ENCODE measurements at regions not wholly inside any gene's neighbourhood (a gene's known extent, or its start where the extent isn't known, plus 50 kb on each side); places are given as distances from the start of the nearest gene placed in this dataset.

DNA sequence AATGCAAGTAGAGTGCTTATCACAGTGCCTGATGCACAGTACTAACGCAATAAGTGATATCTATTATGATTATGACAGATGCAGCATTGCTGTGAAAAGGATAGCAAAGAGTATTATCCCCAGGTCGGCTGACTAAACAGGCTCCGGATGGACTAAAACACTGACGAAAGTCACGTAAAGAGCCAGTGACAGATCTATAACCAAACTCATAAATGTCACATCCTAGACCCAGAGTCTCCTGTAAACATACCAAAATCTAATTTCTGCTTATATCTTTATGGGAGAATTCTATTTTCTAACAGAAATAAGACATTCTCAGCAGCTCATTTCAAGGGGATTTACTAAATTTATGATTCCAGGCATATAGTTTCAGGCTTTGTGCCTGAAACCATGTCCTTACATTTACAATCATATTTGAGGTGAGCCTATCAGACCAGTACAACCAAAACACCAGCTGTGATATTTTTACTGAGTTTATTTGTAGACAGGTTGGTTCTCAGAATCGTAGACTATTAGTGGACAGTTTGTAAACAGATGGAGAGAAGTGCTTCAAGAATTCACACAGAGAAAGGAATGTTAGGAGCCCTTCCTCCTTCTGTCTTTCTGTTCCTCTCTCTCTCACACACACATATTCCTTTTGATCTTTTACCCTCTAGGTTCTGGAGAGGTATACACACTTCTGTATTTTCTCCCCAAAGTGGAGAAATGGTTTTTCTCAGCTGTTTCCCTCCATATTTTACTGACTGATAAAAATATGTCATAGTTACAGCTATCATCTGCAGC lies 52.4 kb upstream of the WDR26 start:
- Histone ChIP-seq H3K4me1 (ENCODE audit: control insufficient read depth in 5 of 5, insufficient read depth in 5 of 5, low read length in 5 of 5) (no peaks in the 10 kb centered on the region), H3K4me3 (ENCODE audit: low read depth in 1 of 5, low read length in 5 of 5) (no peak overlapping the region), H3K27ac (ENCODE audit: low read depth, low read length) (no peak overlapping the region), H3K9ac (ENCODE audit: low read length in 5 of 5) (no peak overlapping the region), H3K36me3 (ENCODE audit: control insufficient read depth in 5 of 5, insufficient read depth in 5 of 5, low read length in 5 of 5) (no peaks in the 10 kb centered on the region), H3K9me3 (ENCODE audit: control insufficient read depth in 5 of 5, low read length in 5 of 5) (no peaks in the 10 kb centered on the region), H3K27me3 (ENCODE audit: control insufficient read depth in 5 of 5, insufficient read depth in 4 of 5, low read length in 5 of 5) (no peaks in the 10 kb centered on the region)

DNA sequence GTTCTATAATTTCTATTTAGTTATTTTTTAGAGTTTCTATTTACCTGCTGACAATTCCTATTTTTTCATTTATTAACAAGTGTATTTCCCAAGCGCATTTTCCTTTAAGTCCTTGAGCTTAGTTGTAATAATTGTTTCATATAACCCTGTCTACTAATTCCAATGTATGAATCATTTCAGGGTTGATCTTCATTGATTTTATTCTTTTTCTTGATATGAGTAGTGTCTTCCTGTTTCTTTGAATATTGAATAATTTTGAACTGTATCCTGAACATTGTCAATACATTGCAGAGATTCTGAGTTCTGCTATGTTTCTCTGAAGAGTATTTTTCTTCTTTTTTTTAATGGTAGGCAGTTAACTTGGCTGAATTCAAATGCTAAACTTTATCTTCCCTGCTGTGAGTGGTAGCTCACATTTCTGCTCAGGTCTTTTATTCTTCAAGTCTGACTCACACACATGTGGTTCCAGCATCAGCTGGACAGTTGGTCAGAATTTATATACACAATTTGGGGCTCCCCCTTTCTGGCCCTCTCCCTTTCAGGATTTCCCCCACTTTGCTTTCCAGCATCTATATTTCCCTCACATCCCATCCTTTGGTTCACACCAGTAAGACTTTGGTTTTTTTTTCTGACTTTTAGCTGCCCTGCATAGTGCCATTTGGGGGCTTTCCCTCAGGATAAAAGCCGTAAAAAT lies 54.4 kb upstream of the WDR26 start:
- Histone ChIP-seq H3K9me3 (ENCODE audit: control insufficient read depth in 5 of 5, low read length in 5 of 5) (no peaks in the 10 kb centered on the region), H3K27ac (ENCODE audit: low read depth, low read length) (no peak overlapping the region), H3K27me3 (ENCODE audit: control insufficient read depth in 5 of 5, insufficient read depth in 4 of 5, low read length in 5 of 5) (no peaks in the 10 kb centered on the region), H3K4me1 (ENCODE audit: control insufficient read depth in 5 of 5, insufficient read depth in 5 of 5, low read length in 5 of 5) (no peaks in the 10 kb centered on the region), H3K36me3 (ENCODE audit: control insufficient read depth in 5 of 5, insufficient read depth in 5 of 5, low read length in 5 of 5) (no peaks in the 10 kb centered on the region), H3K9ac (ENCODE audit: low read length in 5 of 5) (no peak overlapping the region), H3K4me3 (ENCODE audit: low read depth in 1 of 5, low read length in 5 of 5) (no peak overlapping the region)

DNA sequence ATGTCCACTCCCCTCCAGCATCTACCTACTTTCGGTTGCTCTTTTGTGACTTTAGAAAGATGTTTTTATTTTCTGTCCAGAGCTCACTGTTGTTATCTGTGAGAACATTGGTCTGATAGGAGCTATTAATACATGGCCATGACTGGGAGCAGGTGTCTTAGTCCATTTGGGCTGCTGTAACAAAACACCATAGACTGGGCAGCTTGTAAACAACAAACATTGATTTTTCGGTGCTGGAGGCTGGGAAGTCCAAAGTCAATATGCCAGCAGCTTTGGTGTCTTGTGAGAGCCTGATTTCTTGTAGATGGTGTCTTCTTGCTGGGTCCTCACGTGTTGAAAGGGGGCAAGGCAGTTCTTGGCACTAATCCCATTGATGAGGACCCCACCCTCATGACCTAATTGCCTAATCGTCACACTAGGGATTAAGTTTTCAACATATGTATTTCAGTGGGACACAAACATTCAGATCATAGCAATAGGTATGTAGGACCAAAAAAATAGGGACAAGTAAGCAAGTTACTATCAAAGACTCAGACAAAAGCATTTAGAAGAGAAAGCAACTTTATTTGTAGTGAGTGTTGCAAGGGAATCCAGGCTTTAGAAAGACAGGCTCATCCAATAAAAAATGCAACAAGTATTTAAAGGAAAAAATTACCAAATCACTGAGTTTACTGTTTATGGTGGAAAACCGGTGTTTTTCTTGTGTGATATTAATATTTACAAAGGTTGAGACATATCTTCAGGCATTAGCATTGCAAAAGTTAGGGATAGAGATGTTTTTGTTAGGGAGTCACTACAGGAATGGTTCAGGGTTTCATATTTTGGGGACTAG lies 55.2 kb upstream of the WDR26 start:
- peaks cover 0 to under 1% (median 0%) of the 10 kb centered on the region in 5 donors for H3K4me1 ChIP-seq (ENCODE audit: control insufficient read depth in 5 of 5, insufficient read depth in 5 of 5, low read length in 5 of 5)
- no peaks in the 10 kb centered on the region for H3K27me3 ChIP-seq (ENCODE audit: control insufficient read depth in 5 of 5, insufficient read depth in 4 of 5, low read length in 5 of 5)
- no peaks in the 10 kb centered on the region for H3K9me3 ChIP-seq (ENCODE audit: control insufficient read depth in 5 of 5, low read length in 5 of 5)
- no peak overlapping the region for H3K27ac ChIP-seq (ENCODE audit: low read depth, low read length)
- no peak overlapping the region for H3K4me3 ChIP-seq (ENCODE audit: low read depth in 1 of 5, low read length in 5 of 5)
- H3K36me3 ChIP-seq (ENCODE audit: control insufficient read depth in 5 of 5, insufficient read depth in 5 of 5, low read length in 5 of 5) = no peaks in the 10 kb centered on the region
- no peak overlapping the region for H3K9ac ChIP-seq (ENCODE audit: low read length in 5 of 5)

GRCh38 chr1:224490549-224491537 lies 56.2 kb upstream of the WDR26 start:
- Histone ChIP-seq H3K4me1 (ENCODE audit: control insufficient read depth in 5 of 5, insufficient read depth in 5 of 5, low read length in 5 of 5) (peaks cover 0 to 8% (median 0%) of the 10 kb centered on the region in 5 donors), H3K27me3 (ENCODE audit: control insufficient read depth in 5 of 5, insufficient read depth in 4 of 5, low read length in 5 of 5) (no peaks in the 10 kb centered on the region), H3K9ac (ENCODE audit: low read length in 5 of 5) (no peak overlapping the region), H3K4me3 (ENCODE audit: low read depth in 1 of 5, low read length in 5 of 5) (no peak overlapping the region), H3K9me3 (ENCODE audit: control insufficient read depth in 5 of 5, low read length in 5 of 5) (no peaks in the 10 kb centered on the region), H3K36me3 (ENCODE audit: control insufficient read depth in 5 of 5, insufficient read depth in 5 of 5, low read length in 5 of 5) (no peaks in the 10 kb centered on the region), H3K27ac (ENCODE audit: low read depth, low read length) (no peak overlapping the region)

GRCh38 chr1:224492015-224492414 lies 57.4 kb upstream of the WDR26 start:
- H3K9ac ChIP-seq (ENCODE audit: low read length in 5 of 5) = no peak overlapping the region
- H3K27me3 ChIP-seq (ENCODE audit: control insufficient read depth in 5 of 5, insufficient read depth in 4 of 5, low read length in 5 of 5) = no peaks in the 10 kb centered on the region
- H3K4me1 ChIP-seq (ENCODE audit: control insufficient read depth in 5 of 5, insufficient read depth in 5 of 5, low read length in 5 of 5) = peaks cover 0 to 10% (median 3%) of the 10 kb centered on the region in 5 donors
- no peak overlapping the region for H3K4me3 ChIP-seq (ENCODE audit: low read depth in 1 of 5, low read length in 5 of 5)
- H3K27ac ChIP-seq (ENCODE audit: low read depth, low read length) = no peak overlapping the region
- H3K9me3 ChIP-seq (ENCODE audit: control insufficient read depth in 5 of 5, low read length in 5 of 5) = peaks cover 0 to 4% (median 0%) of the 10 kb centered on the region in 5 donors
- no peaks in the 10 kb centered on the region for H3K36me3 ChIP-seq (ENCODE audit: control insufficient read depth in 5 of 5, insufficient read depth in 5 of 5, low read length in 5 of 5)

- Histone ChIP-seq H3K9ac (ENCODE audit: low read length in 5 of 5) (no peak overlapping the region), H3K4me3 (ENCODE audit: low read depth in 1 of 5, low read length in 5 of 5) (no peak overlapping the region), H3K27ac (ENCODE audit: low read depth, low read length) (no peak overlapping the region), H3K9me3 (ENCODE audit: control insufficient read depth in 5 of 5, low read length in 5 of 5) (peaks cover 0 to 4% (median 0%) of the 10 kb centered on the region in 5 donors), H3K36me3 (ENCODE audit: control insufficient read depth in 5 of 5, insufficient read depth in 5 of 5, low read length in 5 of 5) (no peaks in the 10 kb centered on the region), H3K4me1 (ENCODE audit: control insufficient read depth in 5 of 5, insufficient read depth in 5 of 5, low read length in 5 of 5) (peaks cover 0 to 14% (median 4%) of the 10 kb centered on the region in 5 donors), H3K27me3 (ENCODE audit: control insufficient read depth in 5 of 5, insufficient read depth in 4 of 5, low read length in 5 of 5) (no peaks in the 10 kb centered on the region)
These were observed 58.0 kb upstream of the WDR26 start for GRCh38 chr1:224492632-224493031.

DNA sequence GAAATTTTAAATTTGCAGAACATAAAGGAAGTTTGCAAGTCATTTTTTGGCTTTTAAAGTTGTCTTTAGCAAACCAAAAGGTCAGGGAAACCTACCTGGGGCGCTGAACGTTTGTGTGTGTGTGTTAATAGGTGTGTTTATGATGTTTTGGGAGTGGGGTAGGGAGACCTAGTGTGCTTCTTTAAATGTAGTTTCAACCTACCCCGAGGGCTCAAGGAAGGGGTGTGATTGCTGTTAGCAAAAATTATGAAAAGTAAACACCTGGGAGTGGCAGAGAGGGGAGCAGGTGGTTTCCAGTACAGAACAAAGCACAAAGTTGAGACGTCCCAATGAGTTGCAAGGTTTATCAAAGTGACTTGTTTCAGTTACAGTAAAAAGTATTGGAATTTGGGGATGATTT lies 58.7 kb upstream of the WDR26 start:
- H3K9me3 ChIP-seq (ENCODE audit: control insufficient read depth in 5 of 5, low read length in 5 of 5) = peaks cover 0 to 4% (median 0%) of the 10 kb centered on the region in 5 donors
- no peak overlapping the region for H3K9ac ChIP-seq (ENCODE audit: low read length in 5 of 5)
- H3K4me1 ChIP-seq (ENCODE audit: control insufficient read depth in 5 of 5, insufficient read depth in 5 of 5, low read length in 5 of 5) = peaks cover 3 to 20% (median 10%) of the 10 kb centered on the region in 5 donors
- H3K4me3 ChIP-seq (ENCODE audit: low read depth in 1 of 5, low read length in 5 of 5) = no peak overlapping the region
- no peaks in the 10 kb centered on the region for H3K27me3 ChIP-seq (ENCODE audit: control insufficient read depth in 5 of 5, insufficient read depth in 4 of 5, low read length in 5 of 5)
- H3K36me3 ChIP-seq (ENCODE audit: control insufficient read depth in 5 of 5, insufficient read depth in 5 of 5, low read length in 5 of 5) = no peaks in the 10 kb centered on the region
- no peak overlapping the region for H3K27ac ChIP-seq (ENCODE audit: low read depth, low read length)

DNA sequence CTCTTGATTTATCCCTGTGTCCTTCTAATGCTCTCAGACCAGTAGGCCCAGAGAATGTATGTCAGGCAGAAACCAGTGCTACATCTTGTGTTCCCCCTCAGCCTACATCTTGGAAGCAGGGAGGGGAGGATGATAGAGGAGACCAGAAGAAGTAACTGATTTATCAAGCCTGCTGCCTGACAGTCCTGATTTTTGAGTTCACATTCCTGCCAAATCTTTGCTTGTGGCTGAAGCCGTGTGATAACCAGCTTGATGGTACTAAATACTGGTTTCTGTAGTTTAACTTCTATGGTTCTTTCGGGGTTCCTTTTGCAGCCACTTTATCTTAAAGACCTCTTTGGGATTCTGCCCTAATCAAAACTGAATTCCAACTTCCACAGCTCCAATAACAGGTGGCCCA lies 59.7 kb upstream of the WDR26 start:
- H3K9me3 ChIP-seq (ENCODE audit: control insufficient read depth in 5 of 5, low read length in 5 of 5) = peaks cover 0 to 4% (median 0%) of the 10 kb centered on the region in 5 donors
- no peak overlapping the region for H3K27ac ChIP-seq (ENCODE audit: low read depth, low read length)
- H3K4me1 ChIP-seq (ENCODE audit: control insufficient read depth in 5 of 5, insufficient read depth in 5 of 5, low read length in 5 of 5) = peaks cover 8 to 30% (median 18%) of the 10 kb centered on the region in 5 donors
- H3K36me3 ChIP-seq (ENCODE audit: control insufficient read depth in 5 of 5, insufficient read depth in 5 of 5, low read length in 5 of 5) = no peaks in the 10 kb centered on the region
- no peaks in the 10 kb centered on the region for H3K27me3 ChIP-seq (ENCODE audit: control insufficient read depth in 5 of 5, insufficient read depth in 4 of 5, low read length in 5 of 5)
- H3K4me3 ChIP-seq (ENCODE audit: low read depth in 1 of 5, low read length in 5 of 5) = no peak overlapping the region
- H3K9ac ChIP-seq (ENCODE audit: low read length in 5 of 5) = no peak overlapping the region

GRCh38 chr1:224495866-224496265 lies 61.3 kb upstream of the WDR26 start:
- Histone ChIP-seq H3K9ac (ENCODE audit: low read length in 5 of 5) (no peak overlapping the region), H3K27ac (ENCODE audit: low read depth, low read length) (no peak overlapping the region), H3K36me3 (ENCODE audit: control insufficient read depth in 5 of 5, insufficient read depth in 5 of 5, low read length in 5 of 5) (no peaks in the 10 kb centered on the region), H3K4me3 (ENCODE audit: low read depth in 1 of 5, low read length in 5 of 5) (no peak overlapping the region), H3K27me3 (ENCODE audit: control insufficient read depth in 5 of 5, insufficient read depth in 4 of 5, low read length in 5 of 5) (no peaks in the 10 kb centered on the region), H3K4me1 (ENCODE audit: control insufficient read depth in 5 of 5, insufficient read depth in 5 of 5, low read length in 5 of 5) (peaks cover 8 to 30% (median 20%) of the 10 kb centered on the region in 5 donors), H3K9me3 (ENCODE audit: control insufficient read depth in 5 of 5, low read length in 5 of 5) (peaks cover 0 to 4% (median 0%) of the 10 kb centered on the region in 5 donors)
